Lower leg skin (tissue), 3 donors: ENCODE measurements at regions not wholly inside any gene's neighbourhood (a gene's known extent, or its start where the extent isn't known, plus 50 kb on each side); places are given as distances from the start of the nearest gene placed in this dataset.

Experiments
- POLR2A ChIP-seq, 2 donors: fragments of 450-650 bp; IDR thresholded peaks; one replicate each; pipeline ENCODE4 v1.6.1; 2016 to 2017; ENCODE audit warnings: antibody characterized with exemption in 2 of 2, mild to moderate bottlenecking in 1 of 2, moderate library complexity in 1 of 2
- TF ChIP-seq, protein P1 (sequence below), 3 donors: fragments of 450-650 bp; IDR thresholded peaks; one replicate each; pipeline ENCODE4 v1.5.1; 2016; ENCODE audit warnings: antibody characterized with exemption in 3 of 3, mild to moderate bottlenecking in 3 of 3, moderate library complexity in 2 of 3

DNA sequence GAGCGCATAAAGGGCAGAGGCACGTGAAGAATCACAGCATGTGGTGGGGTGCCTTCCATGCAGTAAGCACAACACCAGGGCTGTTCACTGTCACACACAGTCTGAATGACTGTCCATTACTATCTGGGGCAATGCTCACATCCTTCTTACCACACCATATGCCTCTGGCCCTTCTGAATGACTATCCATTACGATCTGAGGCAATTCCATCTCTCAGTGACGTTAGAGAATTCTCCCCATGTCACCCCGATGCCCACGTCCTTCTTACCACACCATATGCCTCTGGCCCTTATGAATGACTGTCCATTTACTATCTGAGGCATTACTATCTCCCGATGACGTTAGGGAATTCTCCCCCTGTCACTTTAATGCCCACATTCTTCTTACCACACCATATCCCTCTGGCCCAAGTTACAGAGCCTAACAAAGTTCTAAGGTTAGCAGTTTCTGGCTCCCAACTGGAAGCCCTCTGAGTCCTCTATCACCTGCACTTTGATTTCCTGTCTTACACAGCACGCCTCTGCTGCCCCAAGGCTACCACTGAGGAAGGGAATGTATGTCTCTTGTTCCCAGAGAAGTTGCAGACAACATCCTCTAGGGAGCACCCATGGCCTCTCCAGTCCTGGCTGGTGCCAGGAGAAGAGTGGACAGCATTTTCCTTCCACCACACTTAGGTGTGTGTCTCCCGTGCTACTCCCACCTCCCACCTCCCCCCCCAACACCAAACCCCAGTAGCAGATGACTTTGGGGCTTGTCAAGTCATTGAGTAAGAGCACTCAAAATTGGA is 154.8 kb downstream of the COG6 start:
- TF ChIP-seq, protein P1, sequence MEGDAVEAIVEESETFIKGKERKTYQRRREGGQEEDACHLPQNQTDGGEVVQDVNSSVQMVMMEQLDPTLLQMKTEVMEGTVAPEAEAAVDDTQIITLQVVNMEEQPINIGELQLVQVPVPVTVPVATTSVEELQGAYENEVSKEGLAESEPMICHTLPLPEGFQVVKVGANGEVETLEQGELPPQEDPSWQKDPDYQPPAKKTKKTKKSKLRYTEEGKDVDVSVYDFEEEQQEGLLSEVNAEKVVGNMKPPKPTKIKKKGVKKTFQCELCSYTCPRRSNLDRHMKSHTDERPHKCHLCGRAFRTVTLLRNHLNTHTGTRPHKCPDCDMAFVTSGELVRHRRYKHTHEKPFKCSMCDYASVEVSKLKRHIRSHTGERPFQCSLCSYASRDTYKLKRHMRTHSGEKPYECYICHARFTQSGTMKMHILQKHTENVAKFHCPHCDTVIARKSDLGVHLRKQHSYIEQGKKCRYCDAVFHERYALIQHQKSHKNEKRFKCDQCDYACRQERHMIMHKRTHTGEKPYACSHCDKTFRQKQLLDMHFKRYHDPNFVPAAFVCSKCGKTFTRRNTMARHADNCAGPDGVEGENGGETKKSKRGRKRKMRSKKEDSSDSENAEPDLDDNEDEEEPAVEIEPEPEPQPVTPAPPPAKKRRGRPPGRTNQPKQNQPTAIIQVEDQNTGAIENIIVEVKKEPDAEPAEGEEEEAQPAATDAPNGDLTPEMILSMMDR (IDR thresholded peaks at IDR 0.05) = no peak
- TF ChIP-seq POLR2A (IDR thresholded peaks at IDR 0.05) = no peak
